ENCODE measurements at regions not wholly inside any gene's neighbourhood (a gene's known extent, or its start where the extent isn't known, plus 50 kb on each side); places are given as distances from the start of the nearest gene placed in this dataset.

GRCh38 chr12:76263696-76264095 is 84.5 kb downstream of the BBS10 start:
- Mint-ChIP-seq H3K4me1 (peaks cover 0 to 4% (median 0%) of the 10 kb centered on the region in 3 donors), H3K36me3 (no peaks in the 10 kb centered on the region), H3K9me3 (peaks cover 0 to 4% (median 0%) of the 10 kb centered on the region in 5 donors), H3K27ac (no peak overlapping the region), H3K4me3 (no peak overlapping the region), H3K27me3 (peaks cover 8 to 21% of the 10 kb centered on the region in 2 donors)
- ChIA-PET CTCF (no interaction called here), POLR2A (no interaction called here)
- Histone ChIP-seq H3K4me1 (ENCODE audit: insufficient read depth, low read length) (no peaks in the 10 kb centered on the region), H3K9me3 (ENCODE audit: low read length) (no peaks in the 10 kb centered on the region), H3K27ac (ENCODE audit: low read depth, low read length) (no peak overlapping the region), H3K4me3 (ENCODE audit: low read length) (no peak overlapping the region), H3K27me3 (ENCODE audit: insufficient read depth, low read length, poor library complexity, severe bottlenecking) (no peaks in the 10 kb centered on the region), H3K36me3 (ENCODE audit: insufficient read depth, low read length) (no peaks in the 10 kb centered on the region)
- DNase-seq, result no peak

GRCh38 chr12:76260390-76260748 is 87.8 kb downstream of the BBS10 start:
- Mint-ChIP-seq H3K27me3 (peaks cover 4 to 13% of the 10 kb centered on the region in 2 donors), H3K27ac (no peak overlapping the region), H3K9me3 (peaks cover 0 to 4% (median 0%) of the 10 kb centered on the region in 5 donors), H3K4me1 (peaks cover 0 to 4% (median 0%) of the 10 kb centered on the region in 3 donors), H3K36me3 (no peaks in the 10 kb centered on the region), H3K4me3 (no peak overlapping the region)
- H3K27me3 ChIP-seq (ENCODE audit: insufficient read depth, low read length, poor library complexity, severe bottlenecking), result no peaks in the 10 kb centered on the region
- no peak overlapping the region for H3K27ac ChIP-seq (ENCODE audit: low read depth, low read length)
- no peak overlapping the region for H3K4me3 ChIP-seq (ENCODE audit: low read length)
- H3K4me1 ChIP-seq (ENCODE audit: insufficient read depth, low read length), result no peaks in the 10 kb centered on the region
- no peak for DNase-seq
- CTCF ChIA-PET, result no interaction called here
- no peaks in the 10 kb centered on the region for H3K36me3 ChIP-seq (ENCODE audit: insufficient read depth, low read length)
- POLR2A ChIA-PET, result no interaction called here
- H3K9me3 ChIP-seq (ENCODE audit: low read length), result no peaks in the 10 kb centered on the region

GRCh38 chr12:76259660-76260389 is 88.4 kb downstream of the BBS10 start:
- H3K4me3 Mint-ChIP-seq, result no peak overlapping the region
- Histone ChIP-seq H3K9me3 (ENCODE audit: low read length) (no peaks in the 10 kb centered on the region), H3K4me3 (ENCODE audit: low read length) (no peak overlapping the region), H3K4me1 (ENCODE audit: insufficient read depth, low read length) (no peaks in the 10 kb centered on the region), H3K27ac (ENCODE audit: low read depth, low read length) (no peak overlapping the region), H3K36me3 (ENCODE audit: insufficient read depth, low read length) (no peaks in the 10 kb centered on the region), H3K27me3 (ENCODE audit: insufficient read depth, low read length, poor library complexity, severe bottlenecking) (no peaks in the 10 kb centered on the region)
- CTCF ChIA-PET, result no interaction called here
- H3K27ac Mint-ChIP-seq, result no peak overlapping the region
- peaks cover 0 to 4% (median 0%) of the 10 kb centered on the region in 5 donors for H3K9me3 Mint-ChIP-seq
- H3K27me3 Mint-ChIP-seq, result peaks cover 4 to 13% of the 10 kb centered on the region in 2 donors
- POLR2A ChIA-PET, result no interaction called here
- no peaks in the 10 kb centered on the region for H3K36me3 Mint-ChIP-seq
- peaks cover 0 to 4% (median 0%) of the 10 kb centered on the region in 3 donors for H3K4me1 Mint-ChIP-seq
- no peak for DNase-seq

GRCh38 chr12:76259106-76259505 is 89.1 kb downstream of the BBS10 start:
- DNase-seq, result no peak
- no peak overlapping the region for H3K4me3 Mint-ChIP-seq
- ChIA-PET CTCF (no interaction called here), POLR2A (no interaction called here)
- H3K27me3 ChIP-seq (ENCODE audit: insufficient read depth, low read length, poor library complexity, severe bottlenecking), result no peaks in the 10 kb centered on the region
- H3K36me3 Mint-ChIP-seq, result no peaks in the 10 kb centered on the region
- H3K27ac Mint-ChIP-seq, result no peak overlapping the region
- H3K9me3 ChIP-seq (ENCODE audit: low read length), result no peaks in the 10 kb centered on the region
- H3K4me3 ChIP-seq (ENCODE audit: low read length), result no peak overlapping the region
- H3K9me3 Mint-ChIP-seq, result peaks cover 0 to 4% (median 0%) of the 10 kb centered on the region in 5 donors
- peaks cover 0 to 4% (median 0%) of the 10 kb centered on the region in 3 donors for H3K4me1 Mint-ChIP-seq
- peaks cover 4 to 13% of the 10 kb centered on the region in 2 donors for H3K27me3 Mint-ChIP-seq
- no peaks in the 10 kb centered on the region for H3K36me3 ChIP-seq (ENCODE audit: insufficient read depth, low read length)
- no peak overlapping the region for H3K27ac ChIP-seq (ENCODE audit: low read depth, low read length)
- H3K4me1 ChIP-seq (ENCODE audit: insufficient read depth, low read length), result no peaks in the 10 kb centered on the region

GRCh38 chr12:76256904-76257303 is 91.3 kb downstream of the BBS10 start:
- DNase-seq, result no peak
- Histone ChIP-seq H3K4me3 (ENCODE audit: low read length) (no peak overlapping the region), H3K9me3 (ENCODE audit: low read length) (no peaks in the 10 kb centered on the region), H3K27ac (ENCODE audit: low read depth, low read length) (no peak overlapping the region), H3K36me3 (ENCODE audit: insufficient read depth, low read length) (no peaks in the 10 kb centered on the region), H3K27me3 (ENCODE audit: insufficient read depth, low read length, poor library complexity, severe bottlenecking) (no peaks in the 10 kb centered on the region), H3K4me1 (ENCODE audit: insufficient read depth, low read length) (no peaks in the 10 kb centered on the region)
- Mint-ChIP-seq H3K27ac (no peak overlapping the region), H3K4me1 (peaks cover 0 to 4% (median 0%) of the 10 kb centered on the region in 3 donors), H3K36me3 (no peaks in the 10 kb centered on the region), H3K27me3 (peaks cover 2 to 8% of the 10 kb centered on the region in 2 donors), H3K4me3 (no peak overlapping the region), H3K9me3 (peaks cover 0 to 4% (median 0%) of the 10 kb centered on the region in 5 donors)
- POLR2A ChIA-PET, result no interaction called here
- CTCF ChIA-PET, result no interaction called here

GRCh38 chr12:76256321-76256720 is 91.9 kb downstream of the BBS10 start:
- Mint-ChIP-seq H3K27me3 (peaks cover 2 to 3% of the 10 kb centered on the region in 2 donors), H3K9me3 (no peaks in the 10 kb centered on the region), H3K36me3 (no peaks in the 10 kb centered on the region), H3K27ac (no peak overlapping the region), H3K4me3 (no peak overlapping the region), H3K4me1 (peaks cover 0 to 4% (median 0%) of the 10 kb centered on the region in 3 donors)
- H3K27me3 ChIP-seq (ENCODE audit: insufficient read depth, low read length, poor library complexity, severe bottlenecking), result no peaks in the 10 kb centered on the region
- H3K4me1 ChIP-seq (ENCODE audit: insufficient read depth, low read length), result no peaks in the 10 kb centered on the region
- H3K9me3 ChIP-seq (ENCODE audit: low read length), result no peaks in the 10 kb centered on the region
- no peak for DNase-seq
- ChIA-PET CTCF (no interaction called here), POLR2A (no interaction called here)
- H3K36me3 ChIP-seq (ENCODE audit: insufficient read depth, low read length), result no peaks in the 10 kb centered on the region
- no peak overlapping the region for H3K4me3 ChIP-seq (ENCODE audit: low read length)
- H3K27ac ChIP-seq (ENCODE audit: low read depth, low read length), result no peak overlapping the region

GRCh38 chr12:76255692-76256091 is 92.5 kb downstream of the BBS10 start:
- Histone ChIP-seq H3K9me3 (ENCODE audit: low read length) (no peaks in the 10 kb centered on the region), H3K27me3 (ENCODE audit: insufficient read depth, low read length, poor library complexity, severe bottlenecking) (no peaks in the 10 kb centered on the region), H3K36me3 (ENCODE audit: insufficient read depth, low read length) (no peaks in the 10 kb centered on the region), H3K27ac (ENCODE audit: low read depth, low read length) (no peak overlapping the region), H3K4me1 (ENCODE audit: insufficient read depth, low read length) (no peaks in the 10 kb centered on the region), H3K4me3 (ENCODE audit: low read length) (no peak overlapping the region)
- Mint-ChIP-seq H3K36me3 (no peaks in the 10 kb centered on the region), H3K27me3 (peaks cover 3% of the 10 kb centered on the region in 2 donors), H3K9me3 (no peaks in the 10 kb centered on the region), H3K27ac (no peak overlapping the region), H3K4me3 (no peak overlapping the region), H3K4me1 (peaks cover 0 to 4% (median 0%) of the 10 kb centered on the region in 3 donors)
- POLR2A ChIA-PET, result no interaction called here
- no peak for DNase-seq
- CTCF ChIA-PET, result no interaction called here

GRCh38 chr12:76255281-76255680 is 92.9 kb downstream of the BBS10 start:
- ChIA-PET POLR2A (no interaction called here), CTCF (no interaction called here)
- no peaks in the 10 kb centered on the region for H3K9me3 Mint-ChIP-seq
- no peaks in the 10 kb centered on the region for H3K36me3 ChIP-seq (ENCODE audit: insufficient read depth, low read length)
- no peak overlapping the region for H3K4me3 ChIP-seq (ENCODE audit: low read length)
- H3K27me3 Mint-ChIP-seq, result peaks cover 3% of the 10 kb centered on the region in 2 donors
- H3K36me3 Mint-ChIP-seq, result no peaks in the 10 kb centered on the region
- no peak overlapping the region for H3K27ac ChIP-seq (ENCODE audit: low read depth, low read length)
- no peak overlapping the region for H3K4me3 Mint-ChIP-seq
- no peaks in the 10 kb centered on the region for H3K9me3 ChIP-seq (ENCODE audit: low read length)
- no peak overlapping the region for H3K27ac Mint-ChIP-seq
- no peaks in the 10 kb centered on the region for H3K4me1 ChIP-seq (ENCODE audit: insufficient read depth, low read length)
- no peaks in the 10 kb centered on the region for H3K27me3 ChIP-seq (ENCODE audit: insufficient read depth, low read length, poor library complexity, severe bottlenecking)
- H3K4me1 Mint-ChIP-seq, result peaks cover 0 to 4% (median 0%) of the 10 kb centered on the region in 3 donors
- no peak for DNase-seq
